Neural cell (in vitro differentiated cells): ENCODE measurements at regions not wholly inside any gene's neighbourhood (a gene's known extent, or its start where the extent isn't known, plus 50 kb on each side); places are given as distances from the start of the nearest gene placed in this dataset.

Experiments used
- CTCF ChIP-seq: fragments of 450-650 bp; IDR thresholded peaks from 2 replicates; pipeline ENCODE4 v1.5.1; 2014; ENCODE audit warnings: antibody characterized with exemption, mild to moderate bottlenecking, moderate library complexity; ENCODE audit not compliant: poor library complexity, severe bottlenecking
- EP300 ChIP-seq: fragments of 450-650 bp; conservative IDR thresholded peaks from 2 replicates; pipeline ENCODE4 v1.6.1; 2014; ENCODE audit warnings: antibody characterized with exemption, mild to moderate bottlenecking, moderate library complexity; ENCODE audit not compliant: poor library complexity, severe bottlenecking
- EZH2 ChIP-seq: fragments of 200-600, 300-800 bp; shearing (Covaris generic), sonication (generic); IDR thresholded peaks from 2 replicates; pipeline ENCODE4 v1.6.1; 2014; ENCODE audit warnings: antibody characterized with exemption, low read length, borderline replicate concordance, mild to moderate bottlenecking; ENCODE audit not compliant: insufficient read depth, poor library complexity, severe bottlenecking
- RAD21 ChIP-seq: fragments of 450-650 bp; conservative IDR thresholded peaks from 2 replicates; pipeline ENCODE4 v1.6.1; 2014; ENCODE audit warnings: antibody characterized with exemption, mild to moderate bottlenecking, moderate library complexity
- REST ChIP-seq: IDR thresholded peaks from 2 replicates; pipeline ENCODE4 v1.6.1; 2012; ENCODE audit warnings: borderline replicate concordance
- SMC3 ChIP-seq: fragments of 450-650 bp; conservative IDR thresholded peaks from 2 replicates; pipeline ENCODE4 v1.6.1; 2014; ENCODE audit warnings: antibody characterized with exemption, mild to moderate bottlenecking, moderate library complexity; ENCODE audit not compliant: poor library complexity
- TAF1 ChIP-seq: IDR thresholded peaks from 2 replicates; pipeline ENCODE4 v1.6.1; 2012; ENCODE audit warnings: low read depth

GRCh38 chr11:45089251-45089650, 57.2 kb upstream of the PRDM11 start:
- TF ChIP-seq REST, result no peak
- TF ChIP-seq CTCF, result no peak
- no peak for TF ChIP-seq EP300
- TF ChIP-seq SMC3, result no peak
- no peak for TF ChIP-seq RAD21
- TF ChIP-seq TAF1, result no peak
- TF ChIP-seq EZH2, result no peak
